D341Med (cell line): ENCODE measurements at regions not wholly inside any gene's neighbourhood (a gene's known extent, or its start where the extent isn't known, plus 50 kb on each side); places are given as distances from the start of the nearest gene placed in this dataset.

Source experiments
- DNase-seq: peaks from one replicate; pipeline ENCODE4 v3.0.0; 2012; ENCODE audit warnings: low spot score

DNA sequence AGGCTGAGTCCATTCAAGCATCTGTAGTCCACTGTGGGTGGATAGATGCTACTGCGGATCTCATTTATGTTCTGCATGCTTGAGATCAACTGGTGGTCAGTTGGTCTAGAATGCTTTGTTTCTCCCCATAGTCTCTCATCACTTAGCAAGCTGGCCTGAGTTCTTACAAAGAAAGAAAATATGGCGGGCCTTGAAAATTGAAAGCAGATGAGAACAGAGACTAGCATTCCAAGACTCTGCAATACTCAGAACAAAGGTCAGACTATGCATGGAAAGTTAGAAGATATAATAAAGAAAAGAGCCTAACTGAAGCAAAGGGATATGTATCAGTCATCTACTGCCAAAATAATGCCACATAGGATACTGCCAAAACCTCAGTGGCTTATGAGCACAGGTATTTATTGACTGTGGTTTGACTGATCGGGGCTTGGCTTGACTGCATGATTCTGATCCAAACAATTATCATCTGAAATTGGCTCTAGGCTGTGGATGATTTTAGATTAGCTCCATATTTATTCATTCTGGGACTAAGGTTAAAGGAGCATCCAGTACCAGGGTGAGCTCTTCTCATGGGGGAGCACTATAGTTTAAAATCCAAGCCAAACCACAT lies 258.9 kb downstream of the TAF11L14 start:
- no peak for DNase-seq

DNA sequence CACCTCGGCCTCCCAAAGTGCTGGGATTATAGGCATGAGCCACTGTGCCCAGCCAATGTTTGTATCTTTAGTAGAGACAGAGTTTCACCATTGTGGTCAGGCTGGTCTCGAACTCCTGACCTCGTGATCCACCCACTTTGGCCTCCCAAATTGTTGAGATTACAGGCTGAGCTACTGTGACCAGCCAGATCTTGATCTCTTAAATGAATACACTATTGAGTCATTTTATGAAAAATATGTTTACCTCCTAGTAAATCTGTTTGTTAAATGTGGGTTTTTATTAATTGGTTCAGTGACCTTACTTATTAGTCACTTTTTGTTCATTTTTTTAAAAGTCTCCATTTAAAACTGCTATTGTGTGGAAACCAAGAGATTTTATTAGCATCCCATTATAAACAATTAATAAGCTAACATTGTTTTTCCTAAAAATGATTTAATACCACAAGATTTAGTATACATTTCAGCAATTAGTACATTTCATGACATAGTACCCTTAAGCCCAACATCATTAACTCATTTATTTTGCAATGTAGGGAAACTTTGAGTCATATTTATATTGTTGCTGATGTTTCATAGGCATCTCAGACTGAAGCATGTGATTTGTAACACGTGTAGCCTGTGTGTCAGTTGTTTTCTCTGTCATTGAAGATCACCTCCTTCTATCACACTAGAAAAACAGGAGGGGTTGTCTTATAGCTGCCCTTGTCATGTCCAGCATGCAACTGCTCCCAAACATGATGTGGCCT lies 261.2 kb downstream of the TAF11L14 start:
- DNase-seq = no peak

DNA sequence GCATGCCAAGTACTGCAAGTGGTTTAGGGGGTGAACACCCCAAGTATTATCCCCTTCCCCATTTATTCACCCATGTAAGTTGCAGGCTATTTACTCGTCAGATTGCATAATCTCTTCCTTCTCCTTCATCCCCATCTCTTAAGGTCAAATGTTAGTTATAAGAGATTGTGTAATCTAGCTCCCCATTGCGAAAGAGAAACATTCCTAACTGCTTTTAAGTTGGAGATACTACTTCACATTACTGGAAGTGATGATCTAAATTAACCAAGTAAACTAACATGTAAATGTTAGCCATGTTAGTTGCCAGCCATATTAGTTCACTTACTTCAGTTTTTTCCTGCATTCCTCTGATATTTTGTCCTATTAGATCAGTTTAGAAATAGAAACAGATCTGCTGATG lies 262.3 kb downstream of the TAF11L14 start:
- DNase-seq = no peak

DNA sequence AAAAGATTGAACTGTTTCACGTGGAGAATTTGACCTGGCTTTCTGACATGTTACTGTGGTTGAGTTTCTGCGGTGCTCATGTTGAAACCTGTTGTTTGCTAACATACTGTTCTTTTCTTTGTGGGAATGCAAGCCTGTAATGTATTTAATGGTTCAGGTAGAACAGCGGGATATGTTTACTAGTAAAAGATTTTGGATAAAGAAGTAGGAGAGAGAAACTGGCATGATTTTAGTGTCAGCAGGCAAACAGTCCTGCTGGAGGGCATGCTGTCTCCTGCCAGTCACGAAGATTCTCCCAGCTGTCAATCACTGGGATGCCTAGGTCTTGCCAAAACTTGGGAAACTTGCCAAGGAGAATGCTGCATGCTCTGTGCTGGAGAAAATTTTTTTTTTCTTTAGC lies 263.5 kb downstream of the TAF11L14 start:
- DNase-seq = no peak

DNA sequence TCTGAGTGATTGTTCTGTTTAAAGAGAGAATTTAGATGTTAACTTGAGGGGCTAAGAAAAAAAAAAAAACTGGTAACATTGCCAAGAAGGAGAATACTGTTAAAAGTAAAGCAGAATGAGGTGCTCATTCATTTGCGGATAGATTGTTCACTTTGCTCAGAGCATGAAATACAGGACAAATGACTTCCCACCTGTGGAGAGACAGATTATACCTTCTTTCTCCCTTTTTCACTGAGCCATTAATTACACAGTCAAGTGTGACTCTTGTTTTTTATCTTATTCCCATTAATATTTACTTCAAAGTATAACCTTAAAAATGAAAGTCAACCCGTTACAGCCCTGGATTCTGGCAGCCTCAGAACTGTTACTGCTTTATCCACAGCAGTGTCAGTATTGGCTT lies 264.5 kb downstream of the TAF11L14 start:
- no peak for DNase-seq

DNA sequence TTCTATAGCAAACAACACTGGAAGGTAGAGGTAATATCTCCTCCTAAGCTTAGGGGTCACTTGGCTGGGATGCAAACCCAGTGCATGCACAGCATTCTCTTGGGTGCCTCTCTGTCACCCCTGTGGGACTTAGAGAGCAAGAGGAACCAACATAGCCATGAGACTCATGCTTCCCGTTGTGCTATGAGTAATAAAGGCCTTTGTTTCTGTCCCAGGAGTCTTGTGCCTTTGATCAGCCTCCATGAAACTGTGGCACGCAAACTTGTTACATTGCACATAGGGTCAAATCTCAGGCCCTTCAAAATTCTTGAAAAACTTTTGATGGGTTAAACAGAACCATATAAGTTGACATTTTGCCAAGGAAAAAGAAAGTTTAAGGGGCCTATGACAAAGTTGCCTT lies 272.8 kb downstream of the TAF11L14 start:
- DNase-seq = no peak

DNA sequence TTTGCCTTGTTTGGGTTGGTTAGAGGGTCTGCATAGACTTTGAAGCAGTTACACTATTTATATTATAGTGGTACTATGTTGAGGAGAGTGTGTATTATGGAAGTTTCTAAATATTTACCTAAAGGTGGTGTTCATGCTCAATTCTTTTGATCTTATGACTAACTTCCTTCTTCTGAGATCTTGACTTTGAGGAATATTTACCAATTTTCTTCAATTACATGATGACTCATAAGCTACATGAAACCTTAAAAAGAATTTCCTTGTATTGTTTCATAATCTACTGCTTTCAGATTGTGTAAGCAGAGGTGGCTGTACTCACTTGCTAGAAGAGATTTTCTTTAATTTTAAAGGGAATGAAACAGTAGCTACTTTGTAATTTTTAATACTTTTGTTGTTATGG lies 276.1 kb downstream of the TAF11L14 start:
- no peak for DNase-seq

DNA sequence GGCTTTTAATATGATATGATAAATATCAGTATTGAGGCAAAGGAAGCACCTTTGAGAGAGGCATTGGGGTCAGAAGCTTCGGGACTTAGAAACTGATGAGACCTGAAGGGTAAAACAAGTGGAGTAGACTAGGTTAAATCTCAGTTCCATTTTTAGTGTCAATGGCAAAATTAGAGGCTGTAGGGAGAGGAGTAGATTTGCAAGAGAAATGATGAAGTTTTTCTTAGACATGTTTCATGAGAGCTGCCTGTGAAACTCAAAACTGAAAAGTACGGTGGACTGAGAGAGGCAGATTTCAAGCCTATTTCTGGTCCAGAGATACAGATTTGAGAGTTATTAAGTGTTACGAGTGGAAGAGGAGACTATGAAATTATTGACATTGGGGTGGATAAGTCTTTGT lies 278.5 kb downstream of the TAF11L14 start:
- no peak for DNase-seq

DNA sequence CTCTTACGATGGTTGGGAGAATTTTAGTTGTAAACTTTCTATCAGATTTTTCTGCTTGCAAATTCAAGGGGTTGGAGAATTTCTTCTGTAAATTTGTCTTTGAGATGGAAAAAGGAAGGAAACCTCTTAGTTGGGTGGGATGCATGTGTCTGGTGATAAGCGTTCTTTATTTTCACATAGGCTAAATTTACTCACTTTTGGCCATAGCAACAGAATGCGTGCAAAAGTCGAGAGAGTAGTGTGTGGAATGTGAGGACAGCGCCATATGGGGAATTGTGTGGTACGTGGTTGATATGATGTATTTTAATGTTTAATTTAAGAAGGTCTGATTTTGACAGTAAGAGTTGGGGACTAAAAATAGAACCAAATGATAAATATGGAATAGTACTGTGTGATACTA lies 282.2 kb downstream of the TAF11L14 start:
- DNase-seq = no peak

DNA sequence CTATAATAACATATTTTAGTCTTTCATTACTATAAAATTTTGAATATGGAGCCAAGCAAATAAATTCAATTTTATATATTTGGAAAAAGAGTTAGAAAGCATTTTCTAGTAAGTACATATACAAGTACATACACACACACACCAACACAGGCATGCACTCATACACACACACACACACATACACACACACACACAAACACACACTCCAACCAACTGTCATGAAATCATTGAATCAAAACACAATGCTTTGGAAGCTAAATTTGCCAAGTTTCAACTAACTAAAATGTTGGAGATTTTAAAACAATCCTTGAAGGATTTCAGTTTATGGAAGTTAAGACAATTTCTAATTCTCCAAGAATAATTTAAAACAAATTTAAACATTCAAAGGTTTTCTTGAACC lies 283.2 kb downstream of the TAF11L14 start:
- DNase-seq = no peak

DNA sequence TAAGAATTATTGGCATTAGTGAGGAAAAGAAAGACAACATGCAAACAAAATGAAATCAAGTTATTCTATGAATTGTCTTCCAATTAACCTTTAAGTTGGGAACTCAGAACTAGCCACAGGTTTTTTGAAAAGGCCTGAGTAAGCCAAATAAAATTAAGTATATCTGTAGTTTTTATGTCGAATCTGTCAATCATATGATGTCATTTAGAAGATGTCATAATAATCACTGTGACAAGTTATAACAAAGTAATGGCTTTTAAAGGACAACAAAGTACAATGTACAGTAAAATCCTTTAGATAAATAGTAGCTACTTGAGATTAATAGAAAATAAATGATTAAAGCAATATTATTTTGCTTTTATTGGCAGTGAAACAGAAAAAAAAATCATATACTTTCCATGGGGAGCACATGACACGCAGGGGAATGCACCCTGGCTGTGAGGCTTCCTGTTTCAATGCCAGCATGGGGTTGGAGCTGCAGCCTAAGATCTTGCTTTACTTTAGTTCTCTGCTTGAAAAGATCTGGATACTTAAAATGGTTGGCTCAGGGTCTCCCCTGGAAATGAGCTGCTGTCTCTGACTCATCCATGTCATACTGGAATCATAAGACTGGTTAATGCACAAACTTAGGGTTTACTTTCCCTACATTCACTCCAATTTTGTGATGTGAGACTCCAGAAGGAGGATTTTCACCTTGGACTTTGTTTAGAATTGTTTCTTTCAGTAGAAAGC lies 284.3 kb downstream of the TAF11L14 start:
- DNase-seq = no peak

DNA sequence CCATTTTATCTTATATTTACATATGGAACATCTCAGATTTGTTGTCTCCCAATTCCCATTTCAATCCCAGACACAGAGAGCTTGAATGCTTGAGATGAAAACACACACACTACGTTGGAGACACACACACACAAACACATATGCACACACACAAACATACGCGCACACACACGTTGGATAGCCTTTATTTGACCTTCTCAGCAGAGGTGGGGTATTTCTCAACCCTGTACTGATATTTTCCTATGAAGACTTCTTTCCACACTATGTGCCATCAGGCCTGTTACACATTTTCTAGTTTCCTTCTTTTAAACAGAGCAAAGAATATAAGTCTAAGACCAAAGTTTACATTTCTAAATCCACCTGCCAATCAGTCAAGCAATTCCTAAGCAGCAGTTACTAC lies 291.0 kb downstream of the TAF11L14 start:
- DNase-seq = no peak

DNA sequence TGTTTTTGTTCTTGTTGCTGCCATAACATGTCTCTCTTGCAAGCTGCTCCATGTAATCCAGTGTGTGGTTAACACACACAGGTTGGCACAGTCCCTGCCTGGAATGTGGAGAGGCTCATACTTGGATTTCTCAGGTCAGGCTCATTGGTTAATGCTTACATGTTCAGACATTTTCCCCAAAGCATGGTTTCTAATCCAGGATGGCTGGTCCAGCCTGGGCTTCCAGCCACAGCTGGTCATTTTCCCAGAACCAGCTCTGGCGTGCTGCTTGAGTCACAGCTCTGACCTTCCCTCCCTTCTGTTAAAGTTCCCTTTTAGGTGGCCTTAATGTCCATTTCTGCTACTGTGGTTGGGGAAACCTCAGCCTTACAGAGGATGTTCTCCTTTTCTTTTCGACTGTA lies 294.3 kb downstream of the TAF11L14 start:
- no peak for DNase-seq

DNA sequence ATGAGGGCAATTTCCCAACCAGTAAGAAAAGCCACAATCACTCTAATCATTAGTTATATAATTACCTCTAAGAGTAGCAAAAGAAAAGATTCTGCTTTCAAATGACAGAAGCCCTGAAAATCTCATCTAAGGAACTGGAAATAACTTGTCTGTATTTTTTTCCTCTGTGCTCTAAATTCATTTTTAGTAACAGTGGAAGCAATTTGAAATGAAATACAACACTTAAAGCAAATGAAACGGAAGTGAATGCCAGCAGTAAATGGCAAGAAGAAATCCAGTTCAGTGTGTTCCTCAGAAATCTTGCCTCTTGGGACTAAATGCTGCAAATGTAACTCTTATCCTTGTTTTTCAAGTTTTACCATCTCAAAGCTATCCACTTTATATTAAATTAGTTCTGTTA lies 294.9 kb downstream of the TAF11L14 start:
- DNase-seq = no peak

DNA sequence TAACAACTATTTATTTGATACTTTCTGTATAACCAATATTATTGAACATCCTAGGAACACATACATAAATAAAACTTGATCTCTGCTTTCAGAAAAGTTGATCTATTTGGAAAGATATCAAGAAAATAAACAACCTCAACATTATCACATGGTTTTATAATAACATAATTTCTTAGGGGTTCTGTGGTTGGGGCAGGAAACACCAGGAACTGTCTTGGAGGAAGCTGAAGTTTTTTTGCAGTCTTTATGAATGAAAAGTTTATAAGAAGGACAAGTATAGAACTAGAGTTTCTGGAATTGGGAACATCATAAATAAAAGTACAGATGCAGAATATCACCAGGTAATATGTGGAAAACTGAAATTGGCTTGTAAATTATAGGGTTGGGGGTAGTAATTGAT lies 296.1 kb downstream of the TAF11L14 start:
- DNase-seq = no peak

DNA sequence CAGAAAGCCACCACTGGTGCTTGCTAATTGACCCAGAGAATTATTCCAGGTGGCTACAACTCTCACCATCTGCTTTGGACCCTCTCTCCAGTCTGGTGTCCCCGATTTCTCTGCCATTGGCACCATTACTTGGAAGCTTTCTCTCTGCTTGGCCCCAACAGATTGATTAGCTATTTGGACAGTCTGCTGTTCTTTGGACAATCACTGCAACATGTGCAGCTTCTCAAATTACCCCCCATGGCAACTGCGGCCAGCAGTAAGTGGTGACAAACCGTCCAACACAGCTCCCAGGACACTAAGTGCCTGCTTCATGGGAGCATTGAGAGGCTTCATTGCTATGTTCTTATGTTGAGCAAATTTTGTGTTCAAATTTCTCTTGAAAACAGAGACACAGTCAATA lies 309.8 kb downstream of the TAF11L14 start:
- no peak for DNase-seq

DNA sequence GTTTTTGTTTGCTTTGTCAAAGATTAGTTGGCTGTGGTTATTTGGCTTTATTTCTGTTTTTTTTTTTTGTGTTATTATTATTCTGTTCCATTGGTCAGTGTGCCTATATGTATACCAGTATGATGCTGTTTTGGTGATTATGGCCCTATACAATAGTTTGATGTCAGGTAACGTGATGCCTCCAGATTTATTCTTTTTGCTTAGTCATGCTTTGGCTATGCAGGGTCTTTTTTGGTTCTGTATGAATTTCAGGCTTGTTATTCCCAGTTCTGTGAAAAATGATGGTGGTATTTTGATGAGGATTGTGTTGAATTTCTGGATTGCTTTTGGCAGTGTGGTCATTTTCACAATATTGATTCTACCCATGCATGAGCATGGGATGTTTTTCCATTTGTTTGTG lies 312.8 kb downstream of the TAF11L14 start:
- DNase-seq = no peak

DNA sequence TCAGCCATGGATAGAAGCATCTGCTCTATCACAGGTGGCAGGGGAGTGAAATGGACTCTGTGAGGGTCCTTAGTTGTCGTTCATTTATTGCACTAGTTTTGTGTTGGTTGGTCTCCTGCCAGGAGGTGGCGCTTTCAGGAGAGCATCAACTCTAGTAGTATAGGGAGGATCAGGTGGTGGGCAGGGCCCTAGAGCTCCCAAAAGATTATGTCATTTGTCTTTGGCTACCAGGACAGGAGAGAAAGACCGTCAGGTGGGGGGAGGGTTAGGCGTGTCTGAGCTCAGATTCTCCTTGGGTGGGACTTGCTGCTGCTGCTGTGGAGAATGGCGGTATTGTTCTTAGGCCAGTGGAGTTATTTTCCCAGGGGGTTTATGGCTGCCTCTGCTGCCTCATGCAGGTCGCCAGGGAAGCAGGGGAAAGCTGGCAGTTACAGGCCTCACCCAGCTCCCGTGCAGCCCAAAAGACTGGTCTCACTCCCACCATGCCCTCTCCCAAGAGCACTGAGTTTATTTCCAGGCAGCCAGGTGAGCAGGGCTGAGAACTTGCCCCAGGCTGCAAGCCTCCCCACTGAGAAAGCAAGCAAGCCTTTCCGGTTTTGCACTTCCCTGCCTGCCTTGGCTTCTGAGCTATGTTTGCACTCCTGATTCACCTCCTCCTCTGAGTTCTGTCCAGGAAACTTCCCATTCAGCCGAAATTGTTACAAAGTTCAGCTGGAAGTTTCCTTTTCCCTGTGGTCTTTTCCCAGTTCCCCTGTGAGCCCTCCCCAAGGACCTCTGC lies 317.3 kb downstream of the TAF11L14 start:
- no peak for DNase-seq

DNA sequence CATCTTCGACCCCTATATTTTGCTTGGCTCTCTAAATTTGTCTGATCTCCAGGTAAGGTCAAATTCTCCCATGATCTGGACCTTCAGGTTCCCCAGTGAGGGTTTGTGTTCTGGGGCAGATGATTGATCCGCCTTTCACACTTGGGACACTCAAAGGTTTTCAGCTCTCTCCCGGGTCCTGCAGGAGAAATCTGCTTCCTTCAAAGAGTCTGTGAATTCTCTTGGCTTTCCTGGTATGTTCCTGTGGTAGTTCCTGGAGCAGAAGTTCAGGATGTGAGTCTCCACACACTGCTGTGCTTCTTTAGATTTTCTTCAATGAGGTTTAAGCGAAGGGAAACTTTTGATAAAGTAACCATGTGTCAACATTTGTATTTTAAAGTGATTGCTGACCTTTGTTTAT lies 318.0 kb downstream of the TAF11L14 start:
- no peak for DNase-seq

DNA sequence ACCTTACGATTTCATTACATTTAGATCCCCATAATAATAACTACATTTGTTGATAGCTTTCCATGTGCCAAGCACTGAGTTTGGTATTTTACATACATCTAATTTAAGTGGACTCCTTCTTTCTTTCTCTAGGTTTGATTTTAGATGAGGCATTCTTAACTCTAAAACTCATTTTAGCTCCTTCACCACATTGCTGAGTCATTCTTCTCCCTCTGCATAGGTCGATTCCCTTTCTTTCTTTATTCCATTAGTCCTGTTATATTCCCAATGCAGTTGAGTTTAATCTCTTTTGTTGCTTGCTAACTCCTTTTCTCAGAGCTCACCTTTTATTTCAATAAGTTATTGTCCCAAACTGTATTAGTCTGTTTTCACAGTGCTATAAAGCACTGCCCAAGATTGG lies 329.8 kb downstream of the TAF11L14 start:
- DNase-seq = no peak

DNA sequence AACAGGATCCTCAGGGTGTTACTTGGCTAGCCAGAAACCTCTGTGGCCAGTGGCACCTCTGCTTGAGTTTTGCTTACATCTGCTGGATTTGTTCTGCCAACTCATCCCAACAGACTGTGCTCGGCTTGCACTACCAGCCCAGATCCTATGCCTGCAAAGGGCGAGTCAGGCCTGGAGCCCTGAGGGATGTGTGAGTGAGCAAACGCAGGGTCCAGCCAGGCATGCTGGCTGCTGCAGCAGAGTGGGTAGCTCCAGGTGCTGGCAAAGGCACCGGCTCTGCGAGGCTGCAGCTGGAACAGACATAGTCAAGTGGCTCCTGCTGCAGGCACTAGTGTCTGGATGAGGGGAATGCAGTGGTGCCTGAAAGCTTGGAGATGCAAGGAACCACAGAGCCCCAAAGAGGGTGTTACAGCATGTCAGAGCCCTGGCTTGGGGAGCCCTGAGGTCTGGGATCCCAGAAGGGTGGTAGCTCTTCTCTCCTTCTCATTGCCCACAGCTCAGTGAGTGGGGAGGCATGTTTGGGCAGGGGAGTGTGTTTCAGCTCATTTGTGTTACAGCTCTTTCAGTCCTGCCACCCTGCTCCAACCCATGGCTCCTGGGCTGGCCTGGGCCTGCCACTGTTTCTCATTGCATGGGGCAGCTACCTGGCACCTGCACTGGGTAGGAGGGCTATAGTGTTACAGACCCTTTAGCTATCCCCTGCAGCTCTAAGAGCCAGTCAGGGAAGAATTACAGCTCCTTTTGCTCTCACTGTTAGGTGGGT lies 332.6 kb downstream of the TAF11L14 start:
- no peak for DNase-seq

DNA sequence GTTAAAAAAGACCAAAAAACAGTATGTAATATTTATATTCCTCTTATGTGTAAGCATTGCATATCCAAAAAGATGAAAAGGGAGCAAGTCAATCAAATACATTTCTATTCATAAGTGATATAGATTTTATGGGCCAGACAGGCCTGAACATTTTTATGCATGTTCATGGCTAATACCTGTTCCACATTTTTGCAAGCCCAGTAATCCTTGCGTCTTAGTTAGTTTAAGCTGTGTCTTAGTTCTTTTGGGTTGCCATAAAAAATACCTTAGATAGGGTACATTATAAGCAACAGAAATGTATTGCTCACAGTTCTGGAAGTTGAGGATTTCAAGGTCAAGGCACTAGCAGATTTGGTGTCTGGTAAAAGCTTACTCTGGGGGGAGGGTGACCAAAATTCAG lies 342.1 kb downstream of the TAF11L14 start:
- no peak for DNase-seq
